ENCODE measurements at regions not wholly inside any gene's neighbourhood (a gene's known extent, or its start where the extent isn't known, plus 50 kb on each side); places are given as distances from the start of the nearest gene placed in this dataset.
"Not testable (repeated sequence)": the region's sequence is repeated elsewhere in the genome, so short reads cannot be mapped to it uniquely, and the experiment has no call there.

- Mint-ChIP-seq H3K36me3 (ENCODE audit: low read depth) (no peaks in the 10 kb centered on the region), H3K4me3 (no peak overlapping the region), H3K27me3 (no peaks in the 10 kb centered on the region), H3K9me3 (no peaks in the 10 kb centered on the region), H3K4me1 (peaks cover 2% of the 10 kb centered on the region), H3K27ac (no peak overlapping the region)
- no peak for ATAC-seq (ENCODE audit: low read depth)
- POLR2A ChIA-PET = no interaction called here
- DNase-seq = no peak
- intact Hi-C loops (cut with micrococcal nuclease) = no loop called here
- CTCF ChIA-PET = no interaction called here
- TF ChIP-seq CTCF (IDR thresholded peaks at IDR 0.05) = no peak
Measured at GRCh38 chr9:97140566-97140965, 101.6 kb upstream of the CTSV start.

DNA sequence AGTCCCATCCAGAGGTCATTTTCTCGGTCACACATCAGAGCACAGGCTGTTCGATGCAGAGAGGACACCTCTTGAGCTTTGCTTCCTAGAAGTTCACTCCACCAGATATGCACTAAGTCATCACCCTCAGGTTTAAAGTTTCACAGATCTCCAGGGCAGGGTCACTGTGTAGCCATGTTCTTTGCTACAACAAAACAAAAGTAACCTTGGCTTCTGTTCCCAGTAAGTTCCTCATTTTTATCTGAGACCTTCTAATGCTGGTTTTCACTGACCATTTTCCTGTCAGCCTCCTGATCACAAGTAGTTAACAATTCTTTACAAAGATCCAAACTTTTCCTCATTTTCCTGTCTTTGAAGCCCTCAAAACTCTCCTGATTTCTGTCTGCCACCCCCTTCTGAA lies 97.5 kb upstream of the CTSV start:
- TF ChIP-seq CTCF (IDR thresholded peaks at IDR 0.05) = no peak
- DNase-seq = no peak
- Mint-ChIP-seq H3K27me3 (no peaks in the 10 kb centered on the region), H3K4me3 (no peak overlapping the region), H3K9me3 (no peaks in the 10 kb centered on the region), H3K4me1 (no peaks in the 10 kb centered on the region), H3K36me3 (ENCODE audit: low read depth) (no peaks in the 10 kb centered on the region), H3K27ac (no peak overlapping the region)
- ATAC-seq (ENCODE audit: low read depth) = no peak
- intact Hi-C loops (cut with micrococcal nuclease) = no loop called here
- ChIA-PET CTCF (no interaction called here), POLR2A (no interaction called here)

- DNase-seq; H3K4me1 Mint-ChIP-seq; H3K27me3 Mint-ChIP-seq; POLR2A ChIA-PET; H3K27ac Mint-ChIP-seq; CTCF ChIA-PET; H3K9me3 Mint-ChIP-seq; H3K4me3 Mint-ChIP-seq; H3K36me3 Mint-ChIP-seq (ENCODE audit: low read depth); ATAC-seq (ENCODE audit: low read depth); intact Hi-C loops (cut with micrococcal nuclease): not testable (repeated sequence)
Measured at GRCh38 chr9:97133966-97134365, 95.0 kb upstream of the CTSV start.

DNA sequence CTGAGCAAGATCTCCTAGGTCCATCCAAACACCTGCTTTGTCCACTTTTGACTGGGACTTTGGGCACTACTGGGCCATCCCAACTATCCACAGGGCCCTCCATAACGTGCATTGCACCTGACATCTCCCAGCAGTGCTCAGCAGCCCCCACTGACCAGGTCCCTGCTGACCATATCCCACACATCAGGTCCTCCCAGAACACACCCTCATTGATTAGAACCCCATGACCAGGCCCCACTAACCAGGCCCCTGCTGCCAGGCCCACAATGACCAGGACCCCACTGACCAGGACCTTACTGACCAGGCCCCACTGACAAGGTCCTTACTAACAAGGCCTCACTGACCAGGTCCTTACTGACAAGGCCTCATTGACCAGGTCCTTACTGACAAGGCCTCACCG lies 93.9 kb upstream of the CTSV start:
- POLR2A ChIA-PET = no interaction called here
- no peak overlapping the region for H3K27ac Mint-ChIP-seq
- no peak for ATAC-seq (ENCODE audit: low read depth)
- H3K4me3 Mint-ChIP-seq = no peak overlapping the region
- no peak for TF ChIP-seq CTCF (IDR thresholded peaks at IDR 0.05)
- CTCF ChIA-PET = no interaction called here
- intact Hi-C loops (cut with micrococcal nuclease) = no loop called here
- no peak for DNase-seq
- no peaks in the 10 kb centered on the region for H3K4me1 Mint-ChIP-seq
- no peaks in the 10 kb centered on the region for H3K36me3 Mint-ChIP-seq (ENCODE audit: low read depth)
- no peaks in the 10 kb centered on the region for H3K9me3 Mint-ChIP-seq
- no peaks in the 10 kb centered on the region for H3K27me3 Mint-ChIP-seq

GRCh38 chr9:97130864-97131263 lies 91.9 kb upstream of the CTSV start:
- H3K4me1 Mint-ChIP-seq; H3K27ac Mint-ChIP-seq; H3K9me3 Mint-ChIP-seq; POLR2A ChIA-PET; ATAC-seq (ENCODE audit: low read depth); H3K36me3 Mint-ChIP-seq (ENCODE audit: low read depth); H3K27me3 Mint-ChIP-seq; intact Hi-C loops (cut with micrococcal nuclease); DNase-seq; CTCF ChIA-PET; H3K4me3 Mint-ChIP-seq: not testable (repeated sequence)

- H3K36me3 Mint-ChIP-seq (ENCODE audit: low read depth); H3K27ac Mint-ChIP-seq; ATAC-seq (ENCODE audit: low read depth); CTCF ChIA-PET; H3K9me3 Mint-ChIP-seq; DNase-seq; H3K4me1 Mint-ChIP-seq; intact Hi-C loops (cut with micrococcal nuclease); POLR2A ChIA-PET; H3K27me3 Mint-ChIP-seq; H3K4me3 Mint-ChIP-seq: not testable (repeated sequence)
Measured at GRCh38 chr9:97130387-97130786, 91.4 kb upstream of the CTSV start.

DNA sequence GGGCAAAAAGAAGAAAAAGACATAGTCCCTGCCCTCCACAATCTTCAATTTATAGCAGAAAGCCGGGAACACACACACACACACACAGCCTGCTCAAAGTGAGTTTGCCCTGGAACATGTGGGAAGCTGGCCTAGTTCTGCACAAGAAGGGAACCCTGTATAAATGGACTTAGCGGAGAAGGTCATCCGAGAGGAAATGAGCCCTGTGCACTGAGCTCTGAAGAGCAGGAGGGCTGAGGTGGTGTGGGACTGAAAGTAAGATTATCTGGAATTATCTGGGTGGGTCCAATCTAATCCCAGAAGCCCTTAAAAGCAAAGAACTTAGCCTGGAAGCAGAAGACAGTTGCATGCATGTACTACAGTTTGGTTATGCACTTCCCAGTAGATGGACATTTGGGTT lies 90.0 kb upstream of the CTSV start:
- H3K9me3 Mint-ChIP-seq = no peaks in the 10 kb centered on the region
- no peak overlapping the region for H3K27ac Mint-ChIP-seq
- intact Hi-C loops (cut with micrococcal nuclease) = no loop called here
- no peaks in the 10 kb centered on the region for H3K36me3 Mint-ChIP-seq (ENCODE audit: low read depth)
- ChIA-PET CTCF (no interaction called here), POLR2A (no interaction called here)
- H3K4me3 Mint-ChIP-seq = no peak overlapping the region
- no peaks in the 10 kb centered on the region for H3K4me1 Mint-ChIP-seq
- DNase-seq (no peak), ATAC-seq (ENCODE audit: low read depth) (no peak)
- no peaks in the 10 kb centered on the region for H3K27me3 Mint-ChIP-seq
- TF ChIP-seq CTCF (IDR thresholded peaks at IDR 0.05) = no peak
